Hepatocyte (in vitro differentiated cells): ENCODE measurements at regions not wholly inside any gene's neighbourhood (a gene's known extent, or its start where the extent isn't known, plus 50 kb on each side); places are given as distances from the start of the nearest gene placed in this dataset.
"Not testable (repeated sequence)": the region's sequence is repeated elsewhere in the genome, so short reads cannot be mapped to it uniquely, and the experiment has no call there.

Experiments used
- DNase-seq: peaks from one replicate; pipeline ENCODE4 v3.0.0-alpha.2; 2016; ENCODE audit warnings: low spot score
- H2AFZ ChIP-seq: fragments of 200-600 bp; sonication (generic); 2 replicates; pipeline ENCODE4 v1.6.0; 2016; ENCODE audit warnings: antibody characterized with exemption, mild to moderate bottlenecking
- H3K27ac ChIP-seq: fragments of 200-600 bp; sonication (generic); 2 replicates; pipeline ENCODE4 v1.5.1; 2016; ENCODE audit warnings: mild to moderate bottlenecking
- H3K27me3 ChIP-seq: fragments of 200-600 bp; sonication (generic); 2 replicates; pipeline ENCODE4 v1.6.1; 2016
- H3K36me3 ChIP-seq: fragments of 200-600 bp; sonication (generic); replicated peaks from 2 replicates; pipeline ENCODE4 v1.5.1; 2016; ENCODE audit warnings: low read depth; ENCODE audit not compliant: insufficient read depth
- H3K4me1 ChIP-seq: fragments of 200-600 bp; sonication (generic); 2 replicates; pipeline ENCODE4 v1.5.1; 2016; ENCODE audit warnings: mild to moderate bottlenecking, moderate library complexity; ENCODE audit not compliant: insufficient read depth
- H3K4me2 ChIP-seq: fragments of 200-600 bp; sonication (generic); 2 replicates; pipeline ENCODE4 v1.6.0; 2016
- H3K4me3 ChIP-seq: fragments of 200-600 bp; sonication (generic); 2 replicates; pipeline ENCODE4 v1.5.1; 2016; ENCODE audit warnings: mild to moderate bottlenecking
- H3K79me2 ChIP-seq: fragments of 200-600 bp; sonication (generic); 2 replicates; pipeline ENCODE4 v1.6.0; 2017; ENCODE audit warnings: mild to moderate bottlenecking
- H3K9me2 ChIP-seq: fragments of 200-600 bp; sonication (generic); replicated peaks from 2 replicates; pipeline ENCODE4 v1.6.0; 2017; ENCODE audit warnings: mild to moderate bottlenecking; ENCODE audit not compliant: insufficient read depth
- H3K9me3 ChIP-seq: fragments of 200-600 bp; sonication (generic); 2 replicates; pipeline ENCODE4 v1.5.1; 2016; ENCODE audit warnings: low read depth, mild to moderate bottlenecking
- H4K20me1 ChIP-seq: fragments of 200-600 bp; sonication (generic); 2 replicates; pipeline ENCODE4 v1.6.0; 2016; ENCODE audit warnings: mild to moderate bottlenecking; ENCODE audit not compliant: insufficient read depth, poor library complexity, severe bottlenecking
- CTCF ChIP-seq: fragments of 200-600 bp; sonication (generic); IDR thresholded peaks from 2 replicates; pipeline ENCODE4 v1.5.1; 2016; ENCODE audit warnings: antibody characterized with exemption, mild to moderate bottlenecking; ENCODE audit not compliant: poor library complexity
- EZH2 ChIP-seq: fragments of 200-600 bp; sonication (generic); IDR thresholded peaks from 2 replicates; pipeline ENCODE4 v1.6.1; 2016; ENCODE audit warnings: antibody characterized with exemption, mild to moderate bottlenecking, borderline replicate concordance
- EZH2phosphoT487 ChIP-seq: fragments of 200-600 bp; sonication (generic); IDR thresholded peaks from one replicate; pipeline ENCODE4 v1.6.1; 2018; ENCODE audit warnings: antibody characterized with exemption, mild to moderate bottlenecking, low read depth, moderate library complexity; ENCODE audit not compliant: unreplicated experiment, severe bottlenecking
- WGBS: methylation state at CpG from one replicate; pipeline ENCODE4 v1.1.6; 2016; ENCODE audit warnings: low lambda C conversion rate; ENCODE audit errors: missing lambda C conversion rate; 5-methylcytosine and 5-hydroxymethylcytosine counted together

- Histone ChIP-seq H3K9me2 (no peaks in the 10 kb centered on the region), H3K36me3 (no peaks in the 10 kb centered on the region), H3K9me3 (no peaks in the 10 kb centered on the region), H3K4me3 (no peak overlapping the region), H4K20me1 (no peaks in the 10 kb centered on the region), H3K27ac (no peak overlapping the region), H3K79me2 (no peaks in the 10 kb centered on the region), H3K4me1 (no peaks in the 10 kb centered on the region), H3K4me2 (no peak overlapping the region), H3K27me3 (no peaks in the 10 kb centered on the region), H2AFZ (no peak overlapping the region)
- DNase-seq: no peak
- WGBS: 98% methylated on average over 3 of the region's 3 CpGs
- TF ChIP-seq CTCF (no peak), EZH2 (no peak), EZH2phosphoT487 (no peak)
Observed at GRCh38 chr4:24209131-24209530, 319.3 kb upstream of the PPARGC1A start.

- no peak for DNase-seq
- H3K4me3 ChIP-seq: no peak overlapping the region
- no peaks in the 10 kb centered on the region for H3K4me1 ChIP-seq
- WGBS: 93% methylated on average over 3 of the region's 3 CpGs
- no peaks in the 10 kb centered on the region for H3K36me3 ChIP-seq
- H3K9me2 ChIP-seq: no peaks in the 10 kb centered on the region
- no peak overlapping the region for H3K27ac ChIP-seq
- TF ChIP-seq CTCF: no peak
- no peak for TF ChIP-seq EZH2
- TF ChIP-seq EZH2phosphoT487: no peak
- H2AFZ ChIP-seq: no peak overlapping the region
- H4K20me1 ChIP-seq: no peaks in the 10 kb centered on the region
- H3K9me3 ChIP-seq: no peaks in the 10 kb centered on the region
- H3K79me2 ChIP-seq: no peaks in the 10 kb centered on the region
- no peaks in the 10 kb centered on the region for H3K27me3 ChIP-seq
- no peak overlapping the region for H3K4me2 ChIP-seq
Observed at GRCh38 chr4:24208691-24209090, 318.8 kb upstream of the PPARGC1A start.

- not testable (repeated sequence) for H3K4me3 ChIP-seq, H3K4me2 ChIP-seq, H4K20me1 ChIP-seq, H2AFZ ChIP-seq, H3K79me2 ChIP-seq, H3K27ac ChIP-seq, DNase-seq, H3K4me1 ChIP-seq, H3K27me3 ChIP-seq, H3K9me2 ChIP-seq, H3K9me3 ChIP-seq, H3K36me3 ChIP-seq
- WGBS: 80% methylated on average over 8 of the region's 8 CpGs
Observed at GRCh38 chr4:24204708-24205107, 314.9 kb upstream of the PPARGC1A start.

- DNase-seq: no peak
- no peaks in the 10 kb centered on the region for H3K36me3 ChIP-seq
- TF ChIP-seq EZH2phosphoT487: no peak
- TF ChIP-seq CTCF: no peak
- no peak for TF ChIP-seq EZH2
- H3K9me3 ChIP-seq: no peaks in the 10 kb centered on the region
- H3K27me3 ChIP-seq: no peaks in the 10 kb centered on the region
- no peak overlapping the region for H3K4me3 ChIP-seq
- no peaks in the 10 kb centered on the region for H3K9me2 ChIP-seq
- no peaks in the 10 kb centered on the region for H3K79me2 ChIP-seq
- H3K4me1 ChIP-seq: no peaks in the 10 kb centered on the region
- no peak overlapping the region for H3K27ac ChIP-seq
- H4K20me1 ChIP-seq: no peaks in the 10 kb centered on the region
- 65% methylated on average over 2 of the region's 2 CpGs for whole genome bisulfite sequencing
- H2AFZ ChIP-seq: no peak overlapping the region
- no peak overlapping the region for H3K4me2 ChIP-seq
Observed at GRCh38 chr4:24203926-24204325, 314.1 kb upstream of the PPARGC1A start.
